ENCODE measurements at regions not wholly inside any gene's neighbourhood (a gene's known extent, or its start where the extent isn't known, plus 50 kb on each side); places are given as distances from the start of the nearest gene placed in this dataset.
"Not testable (repeated sequence)": the region's sequence is repeated elsewhere in the genome, so short reads cannot be mapped to it uniquely, and the experiment has no call there.

- TF ChIP-seq CTCF (IDR thresholded peaks at IDR 0.05) (no peak), POLR2A (IDR thresholded peaks at IDR 0.05) (no peak)
- no peak for DNase-seq (ENCODE audit: low spot score in 2 of 2)
- WGBS, 2 donors, result 38 to 54% methylated on average over 3 of the region's 3 CpGs
- intact Hi-C loops (cut with DNase I; ENCODE audit: low total_unique reads), result no loop called here
- no peak overlapping the region for H3K4me3 ChIP-seq (ENCODE audit: low read depth, poor library complexity, severe bottlenecking)
These were observed 650.3 kb upstream of the CDH10 start for GRCh38 chr5:25295067-25295466.

GRCh38 chr5:25289766-25290165, 645.0 kb upstream of the CDH10 start:
- intact Hi-C loops (cut with DNase I; ENCODE audit: low total_unique reads); H3K4me3 ChIP-seq (ENCODE audit: low read depth, poor library complexity, severe bottlenecking): not testable (repeated sequence)
- 98 to 100% methylated on average over 2 of the region's 2 CpGs for WGBS, 2 donors

GRCh38 chr5:25286319-25286718, 641.5 kb upstream of the CDH10 start:
- DNase-seq (ENCODE audit: low spot score in 2 of 2), result no peak
- WGBS, 2 donors, result 33 to 35% methylated on average over 3 of the region's 3 CpGs
- no peak overlapping the region for H3K4me3 ChIP-seq (ENCODE audit: low read depth, poor library complexity, severe bottlenecking)
- TF ChIP-seq POLR2A (IDR thresholded peaks at IDR 0.05), result no peak
- no peak for TF ChIP-seq CTCF (IDR thresholded peaks at IDR 0.05)
- intact Hi-C loops (cut with DNase I; ENCODE audit: low total_unique reads), result no loop called here

More at GRCh38 chr5:25289766-25290165, 645.0 kb upstream of the CDH10 start:
- not testable (repeated sequence) for DNase-seq (ENCODE audit: low spot score in 2 of 2)

DNA sequence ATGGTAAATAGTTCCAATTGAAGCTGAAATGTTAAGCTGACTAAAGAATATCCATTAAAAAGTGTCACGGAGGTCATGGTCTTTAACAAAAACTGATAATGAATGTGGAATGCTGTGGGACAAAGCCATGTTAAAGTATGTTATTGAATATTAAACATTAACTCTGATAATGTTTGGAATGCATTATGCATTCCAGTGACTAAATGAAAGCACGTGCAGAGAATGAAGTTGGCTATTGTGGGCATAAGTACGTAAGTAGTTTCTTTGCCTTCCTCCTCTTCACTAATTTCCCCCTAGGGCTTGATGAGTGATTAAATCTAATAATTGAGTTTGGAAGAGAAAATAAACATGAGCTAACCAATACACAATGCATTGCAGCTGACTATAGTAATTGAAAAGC, 640.4 kb upstream of the CDH10 start:
- TF ChIP-seq CTCF (IDR thresholded peaks at IDR 0.05), result no peak
- no peak for TF ChIP-seq POLR2A (IDR thresholded peaks at IDR 0.05)
- 39 to 46% methylated on average over 3 of the region's 3 CpGs for WGBS, 2 donors
- intact Hi-C loops (cut with DNase I; ENCODE audit: low total_unique reads), result no loop called here
- no peak for DNase-seq (ENCODE audit: low spot score in 2 of 2)
- H3K4me3 ChIP-seq (ENCODE audit: low read depth, poor library complexity, severe bottlenecking), result no peak overlapping the region

DNA sequence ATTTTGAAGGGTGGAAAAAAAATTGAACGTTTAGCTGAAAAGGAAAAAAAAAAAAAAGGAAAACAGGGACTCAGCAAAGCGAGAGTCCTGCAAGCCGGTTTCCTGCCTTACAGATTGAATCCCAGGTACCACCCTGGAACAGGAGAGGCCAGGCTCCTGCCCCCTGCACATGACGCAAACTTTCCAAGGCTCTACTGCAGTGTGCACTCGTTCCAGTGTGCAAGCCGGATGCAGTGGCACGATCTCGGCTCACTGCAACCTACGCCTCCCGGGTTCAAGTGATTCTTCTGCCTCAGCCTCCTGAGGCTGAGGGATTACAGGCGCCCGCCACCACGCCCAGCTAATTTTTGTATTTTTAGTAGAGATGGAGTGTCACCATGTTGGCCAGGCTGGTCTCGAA, 618.7 kb upstream of the CDH10 start:
- DNase-seq (ENCODE audit: low spot score in 2 of 2); intact Hi-C loops (cut with DNase I; ENCODE audit: low total_unique reads); H3K4me3 ChIP-seq (ENCODE audit: low read depth, poor library complexity, severe bottlenecking): not testable (repeated sequence)
- 95% methylated on average over 14 of the region's 14 CpGs for WGBS, 2 donors

DNA sequence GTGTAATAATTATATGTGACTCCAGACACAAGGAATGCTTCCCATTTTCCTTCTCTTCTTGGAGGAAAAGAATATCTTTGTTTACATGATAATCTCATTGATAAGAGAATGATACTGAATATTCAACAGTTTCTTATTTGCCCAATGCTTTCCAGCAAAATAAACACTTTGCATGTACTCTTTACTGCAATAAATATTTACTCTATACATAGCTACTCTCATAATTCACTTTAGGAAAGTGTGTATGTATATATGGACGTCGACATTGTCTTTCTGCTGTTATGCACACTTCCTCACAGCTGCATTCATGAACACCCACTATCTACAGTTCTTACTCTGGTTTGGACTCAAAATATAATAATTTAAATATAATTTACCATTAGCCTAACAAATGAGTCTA, 617.4 kb upstream of the CDH10 start:
- no peak overlapping the region for H3K4me3 ChIP-seq (ENCODE audit: low read depth, poor library complexity, severe bottlenecking)
- 82 to 87% methylated on average over 2 of the region's 2 CpGs for WGBS, 2 donors
- intact Hi-C loops (cut with DNase I; ENCODE audit: low total_unique reads), result no loop called here
- TF ChIP-seq CTCF (IDR thresholded peaks at IDR 0.05) (no peak), POLR2A (IDR thresholded peaks at IDR 0.05) (no peak)
- no peak for DNase-seq (ENCODE audit: low spot score in 2 of 2)

DNA sequence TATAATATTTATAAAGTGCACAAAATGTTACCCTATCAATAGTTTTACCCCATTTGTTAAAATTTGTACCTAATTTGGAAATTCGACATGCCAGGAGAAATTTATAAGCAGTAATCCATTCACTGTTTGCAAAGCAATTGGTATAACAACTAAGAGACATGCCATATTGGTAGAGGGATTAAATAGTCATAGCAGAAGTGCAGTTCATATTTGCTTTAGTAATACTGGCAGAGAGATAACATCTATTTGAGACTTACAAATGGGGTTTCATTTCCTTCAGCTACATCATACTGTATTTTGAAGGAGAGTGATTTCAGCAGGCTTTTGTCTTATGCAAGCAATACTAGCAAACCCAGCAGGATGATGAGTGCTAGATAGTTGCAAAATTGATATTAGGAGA, 610.4 kb upstream of the CDH10 start:
- DNase-seq (ENCODE audit: low spot score in 2 of 2), result no peak
- WGBS, 2 donors, result 65 to 75% methylated on average over 1 of the region's 1 CpG
- intact Hi-C loops (cut with DNase I; ENCODE audit: low total_unique reads), result no loop called here
- no peak overlapping the region for H3K4me3 ChIP-seq (ENCODE audit: low read depth, poor library complexity, severe bottlenecking)
- no peak for TF ChIP-seq POLR2A (IDR thresholded peaks at IDR 0.05)
- TF ChIP-seq CTCF (IDR thresholded peaks at IDR 0.05), result no peak

Data from lower leg skin (tissue), 4 donors.